ENCODE measurements at regions not wholly inside any gene's neighbourhood (a gene's known extent, or its start where the extent isn't known, plus 50 kb on each side); places are given as distances from the start of the nearest gene placed in this dataset.

DNA sequence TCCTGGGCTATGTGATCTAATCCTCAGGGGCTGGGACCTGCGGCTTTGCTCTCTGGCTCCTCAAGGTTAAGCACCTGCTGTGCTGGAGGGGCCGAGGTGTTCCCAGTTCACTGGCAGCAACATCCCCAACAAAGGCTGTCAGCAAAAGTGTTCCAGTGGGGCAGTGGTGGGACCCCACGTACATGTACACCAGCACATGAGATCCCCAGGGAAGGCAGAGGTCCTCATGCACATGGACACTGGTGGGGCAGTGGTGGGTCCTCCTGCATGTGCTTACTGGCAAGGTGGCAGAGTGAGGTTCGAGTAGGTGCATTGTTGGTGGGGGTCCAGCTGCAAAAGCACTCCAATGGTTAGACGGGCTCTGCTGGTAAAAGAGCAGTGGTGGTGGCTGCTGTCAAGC is 255.6 kb upstream of the MPDZ start:
- TF ChIP-seq EZH2phosphoT487 (IDR thresholded peaks at IDR 0.05; ENCODE audit: borderline replicate concordance, low read depth, low read length) = no peak
- TF ChIP-seq, protein P1, sequence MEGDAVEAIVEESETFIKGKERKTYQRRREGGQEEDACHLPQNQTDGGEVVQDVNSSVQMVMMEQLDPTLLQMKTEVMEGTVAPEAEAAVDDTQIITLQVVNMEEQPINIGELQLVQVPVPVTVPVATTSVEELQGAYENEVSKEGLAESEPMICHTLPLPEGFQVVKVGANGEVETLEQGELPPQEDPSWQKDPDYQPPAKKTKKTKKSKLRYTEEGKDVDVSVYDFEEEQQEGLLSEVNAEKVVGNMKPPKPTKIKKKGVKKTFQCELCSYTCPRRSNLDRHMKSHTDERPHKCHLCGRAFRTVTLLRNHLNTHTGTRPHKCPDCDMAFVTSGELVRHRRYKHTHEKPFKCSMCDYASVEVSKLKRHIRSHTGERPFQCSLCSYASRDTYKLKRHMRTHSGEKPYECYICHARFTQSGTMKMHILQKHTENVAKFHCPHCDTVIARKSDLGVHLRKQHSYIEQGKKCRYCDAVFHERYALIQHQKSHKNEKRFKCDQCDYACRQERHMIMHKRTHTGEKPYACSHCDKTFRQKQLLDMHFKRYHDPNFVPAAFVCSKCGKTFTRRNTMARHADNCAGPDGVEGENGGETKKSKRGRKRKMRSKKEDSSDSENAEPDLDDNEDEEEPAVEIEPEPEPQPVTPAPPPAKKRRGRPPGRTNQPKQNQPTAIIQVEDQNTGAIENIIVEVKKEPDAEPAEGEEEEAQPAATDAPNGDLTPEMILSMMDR (conservative IDR thresholded peaks at IDR 0.05; ENCODE audit: low read length) = no peak

Data from OCI-LY7 (cell line).